Trophoblast cell (in vitro differentiated cells and primary cell): ENCODE measurements at regions not wholly inside any gene's neighbourhood (a gene's known extent, or its start where the extent isn't known, plus 50 kb on each side); places are given as distances from the start of the nearest gene placed in this dataset.

Source experiments
- DNase-seq, 2 donors: peaks; one replicate each; pipeline ENCODE4 v3.0.0-alpha.2; 2016
- H2AFZ ChIP-seq: 2 replicates; pipeline ENCODE4 v1.6.1; 2013; ENCODE audit warnings: low read length, moderate library complexity, mild to moderate bottlenecking; ENCODE audit not compliant: insufficient read depth, poor library complexity
- H2AK5ac ChIP-seq: 2 replicates; pipeline ENCODE4 v1.6.1; 2013; ENCODE audit warnings: mild to moderate bottlenecking, low read length
- H2BK120ac ChIP-seq: 2 replicates; pipeline ENCODE4 v1.6.1; 2013; ENCODE audit warnings: low read length, mild to moderate bottlenecking, moderate library complexity; ENCODE audit not compliant: insufficient read depth, poor library complexity
- H2BK12ac ChIP-seq: 2 replicates; pipeline ENCODE4 v1.6.1; 2013; ENCODE audit warnings: mild to moderate bottlenecking, low read length, moderate library complexity
- H2BK5ac ChIP-seq: 2 replicates; pipeline ENCODE4 v1.6.1; 2013; ENCODE audit warnings: low read length, low read depth, moderate library complexity, mild to moderate bottlenecking; ENCODE audit not compliant: poor library complexity
- H3K14ac ChIP-seq: 2 replicates; pipeline ENCODE4 v1.6.1; 2013; ENCODE audit warnings: mild to moderate bottlenecking, low read length
- H3K18ac ChIP-seq: 2 replicates; pipeline ENCODE4 v1.6.1; 2013; ENCODE audit warnings: mild to moderate bottlenecking, low read length
- H3K23ac ChIP-seq: 2 replicates; pipeline ENCODE4 v1.6.1; 2013; ENCODE audit warnings: low read length
- H3K27ac ChIP-seq: 2 replicates; pipeline ENCODE4 v1.5.1; 2013; ENCODE audit warnings: low read depth, mild to moderate bottlenecking, inconsistent platforms, low read length, moderate library complexity
- H3K27me3 ChIP-seq: 2 replicates; pipeline ENCODE4 v1.6.1; 2013; ENCODE audit warnings: inconsistent platforms, mild to moderate bottlenecking, low read length, moderate library complexity; ENCODE audit not compliant: insufficient read depth
- H3K36me3 ChIP-seq, 2 experiments: 1 replicate in 1 of 2; 2 replicates in 1 of 2; pipeline ENCODE4 v1.6.1; 2013; ENCODE audit warnings: low read length in 2 of 2, mild to moderate bottlenecking in 2 of 2, moderate library complexity in 1 of 2; ENCODE audit not compliant: insufficient read depth in 2 of 2, control insufficient read depth in 1 of 2
- H3K4ac ChIP-seq: 2 replicates; pipeline ENCODE4 v1.6.1; 2013; ENCODE audit warnings: low read depth, mild to moderate bottlenecking, low read length, moderate library complexity
- H3K4me1 ChIP-seq, 2 experiments: 1 replicate in 1 of 2; 2 replicates in 1 of 2; pipeline ENCODE4 v1.6.1; 2013; ENCODE audit warnings: low read length in 2 of 2, mild to moderate bottlenecking in 2 of 2, moderate library complexity in 1 of 2; ENCODE audit not compliant: insufficient read depth in 2 of 2, control insufficient read depth in 1 of 2
- H3K4me2 ChIP-seq: 2 replicates; pipeline ENCODE4 v1.6.1; 2013; ENCODE audit warnings: inconsistent platforms, mild to moderate bottlenecking, low read length, moderate library complexity
- H3K4me3 ChIP-seq: 2 replicates; pipeline ENCODE4 v1.5.1; 2013; ENCODE audit warnings: mild to moderate bottlenecking, low read depth, low read length, inconsistent platforms
- H3K79me1 ChIP-seq: one replicate; pipeline ENCODE4 v1.6.1; 2013; ENCODE audit warnings: low read length
- H3K79me2 ChIP-seq: 2 replicates; pipeline ENCODE4 v1.6.1; 2013; ENCODE audit warnings: low read length, mild to moderate bottlenecking; ENCODE audit not compliant: control insufficient read depth, insufficient read depth, poor library complexity
- H3K9ac ChIP-seq: 2 replicates; pipeline ENCODE4 v1.6.1; 2013; ENCODE audit warnings: mild to moderate bottlenecking, low read length
- H3K9me3 ChIP-seq: 2 replicates; pipeline ENCODE4 v1.6.1; 2013; ENCODE audit warnings: low read depth, mild to moderate bottlenecking, control low read depth, inconsistent platforms, low read length; ENCODE audit not compliant: insufficient read depth
- H4K12ac ChIP-seq: 2 replicates; pipeline ENCODE4 v1.6.1; 2013; ENCODE audit warnings: low read depth, mild to moderate bottlenecking, low read length, moderate library complexity
- H4K8ac ChIP-seq: 2 replicates; pipeline ENCODE4 v1.6.1; 2013; ENCODE audit warnings: low read depth, mild to moderate bottlenecking, low read length, moderate library complexity
- H4K91ac ChIP-seq: one replicate; pipeline ENCODE4 v1.6.1; 2013; ENCODE audit warnings: low read depth, mild to moderate bottlenecking, low read length, moderate library complexity
- WGBS: extraction: QIAGEN DNeasy Blood & Tissue Kit; methylation state at CpG from one replicate; pipeline ENCODE4 v1.1.7; 2013; ENCODE audit warnings: missing lambda C conversion rate; ENCODE audit not compliant: insufficient read length, insufficient coverage; ENCODE audit errors: extremely low coverage; 5-methylcytosine and 5-hydroxymethylcytosine counted together

DNA sequence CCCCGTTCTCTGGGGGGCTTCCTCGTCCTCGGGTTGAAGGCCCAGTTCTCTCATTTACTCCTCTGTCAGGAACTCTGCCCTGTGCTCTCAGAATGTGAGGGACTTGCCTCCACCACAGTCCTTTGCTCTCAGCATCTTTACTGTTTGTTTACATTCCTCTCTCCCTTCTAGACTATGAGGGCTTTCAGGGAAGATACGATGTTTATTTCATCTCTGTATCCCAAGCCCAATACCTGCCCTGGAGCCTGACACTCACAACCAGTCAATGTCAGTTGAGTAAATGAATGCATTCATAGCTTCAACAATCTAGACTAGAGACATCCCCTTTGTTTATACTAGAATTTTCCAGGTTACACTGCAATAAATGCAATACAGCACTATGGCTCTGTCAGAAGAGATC lies 409.6 kb upstream of the CDH11 start:
- peaks cover 2% of the 10 kb centered on the region for H3K9me3 ChIP-seq
- WGBS = no CpG with 5 or more reads among the region's 4 CpGs
- no peak overlapping the region for H3K4ac ChIP-seq
- peaks cover 0 to 1% of the 10 kb centered on the region in 2 experiments for H3K36me3 ChIP-seq
- no peak overlapping the region for H2BK5ac ChIP-seq
- no peak overlapping the region for H4K8ac ChIP-seq
- no peak overlapping the region for H2AFZ ChIP-seq
- H3K79me2 ChIP-seq = no peaks in the 10 kb centered on the region
- H2BK120ac ChIP-seq = no peak overlapping the region
- DNase-seq = no peak
- H3K27me3 ChIP-seq = no peaks in the 10 kb centered on the region
- H3K4me1 ChIP-seq = no peaks in the 10 kb centered on the region
- no peak overlapping the region for H3K4me2 ChIP-seq
- peaks cover 10% of the 10 kb centered on the region for H3K79me1 ChIP-seq
- no peak overlapping the region for H3K14ac ChIP-seq
- no peak overlapping the region for H3K4me3 ChIP-seq
- H3K27ac ChIP-seq = no peak overlapping the region
- H4K12ac ChIP-seq = no peak overlapping the region
- H2BK12ac ChIP-seq = peak overlapping the region; percentile 6
- no peak overlapping the region for H2AK5ac ChIP-seq
- no peak overlapping the region for H3K18ac ChIP-seq
- H3K9ac ChIP-seq = no peak overlapping the region
- H4K91ac ChIP-seq = no peak overlapping the region
- H3K23ac ChIP-seq = no peak overlapping the region

DNA sequence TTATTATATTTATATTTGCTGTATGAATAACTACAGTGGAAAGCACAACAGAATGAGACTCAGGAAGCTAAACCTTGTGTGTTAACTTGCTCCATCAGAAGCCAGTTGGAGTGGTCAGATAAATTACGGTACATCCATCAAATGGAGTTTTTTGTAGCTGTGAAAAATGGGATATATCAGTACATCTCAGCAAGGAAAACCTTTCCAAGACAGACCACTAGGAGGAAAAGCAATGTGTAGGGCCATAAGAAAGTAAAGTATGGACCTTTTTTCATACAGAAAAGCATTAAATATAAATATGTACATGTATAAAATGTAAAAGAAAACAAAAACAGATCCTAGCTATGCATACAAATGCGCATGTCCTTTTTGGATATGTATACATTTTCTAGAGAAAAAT lies 403.8 kb upstream of the CDH11 start:
- no peak for DNase-seq
- Histone ChIP-seq H3K36me3 (no peaks in the 10 kb centered on the region), H4K8ac (no peak overlapping the region), H3K79me1 (peaks cover 34% of the 10 kb centered on the region), H3K79me2 (no peaks in the 10 kb centered on the region), H4K12ac (no peak overlapping the region), H2BK12ac (no peak overlapping the region), H3K4me2 (no peak overlapping the region), H3K27ac (no peak overlapping the region), H3K4me3 (no peak overlapping the region), H3K27me3 (no peaks in the 10 kb centered on the region), H3K9me3 (peaks cover 2% of the 10 kb centered on the region), H3K4me1 (peaks cover 9 to 18% of the 10 kb centered on the region in 2 experiments), H3K18ac (no peak overlapping the region), H2AK5ac (no peak overlapping the region), H3K23ac (no peak overlapping the region), H3K4ac (no peak overlapping the region), H2AFZ (no peak overlapping the region), H4K91ac (no peak overlapping the region), H2BK120ac (no peak overlapping the region), H3K14ac (no peak overlapping the region), H3K9ac (no peak overlapping the region), H2BK5ac (no peak overlapping the region)
- no CpG with 5 or more reads among the region's 2 CpGs for WGBS

DNA sequence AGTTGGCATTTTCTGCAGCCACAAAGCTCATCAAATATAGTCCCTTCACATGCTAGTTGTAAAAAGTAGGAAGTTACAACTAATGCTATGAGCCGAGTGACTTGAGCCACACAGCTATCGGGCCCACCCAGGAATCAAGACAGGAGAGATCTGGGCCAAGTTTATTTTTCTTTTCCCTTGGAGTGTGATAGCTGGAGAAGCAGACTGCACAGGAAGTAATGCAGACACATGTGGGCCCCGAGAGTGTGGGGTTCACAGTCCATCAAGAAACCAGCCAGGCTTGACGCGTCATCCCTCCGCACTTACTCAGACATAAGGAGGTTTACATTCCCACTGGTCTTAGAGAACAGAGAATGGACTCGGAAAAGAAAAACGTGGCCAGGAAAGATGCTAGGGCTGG lies 403.1 kb upstream of the CDH11 start:
- Histone ChIP-seq H3K4me2 (no peak overlapping the region), H3K79me2 (no peaks in the 10 kb centered on the region), H3K27me3 (no peaks in the 10 kb centered on the region), H3K14ac (peak overlapping the region; percentile 16), H4K12ac (peak overlapping the region; percentile 52), H2AFZ (no peak overlapping the region), H2BK12ac (peak overlapping the region; percentile 86), H3K23ac (no peak overlapping the region), H3K9ac (no peak overlapping the region), H3K18ac (peak overlapping the region; percentile 72), H2AK5ac (peak overlapping the region; percentile 73), H4K8ac (peak overlapping the region; percentile 37), H3K79me1 (peaks cover 36% of the 10 kb centered on the region), H3K4me1 (peaks cover 13 to 22% of the 10 kb centered on the region in 2 experiments), H3K36me3 (no peaks in the 10 kb centered on the region), H3K27ac (peak overlapping the region; percentile 88), H2BK120ac (peak overlapping the region; percentile 93), H2BK5ac (peak overlapping the region; percentile 73), H3K9me3 (peaks cover 2% of the 10 kb centered on the region), H3K4me3 (no peak overlapping the region), H3K4ac (no peak overlapping the region), H4K91ac (peak overlapping the region; percentile 95)
- DNase-seq = no peak
- no CpG with 5 or more reads among the region's 8 CpGs for WGBS

DNA sequence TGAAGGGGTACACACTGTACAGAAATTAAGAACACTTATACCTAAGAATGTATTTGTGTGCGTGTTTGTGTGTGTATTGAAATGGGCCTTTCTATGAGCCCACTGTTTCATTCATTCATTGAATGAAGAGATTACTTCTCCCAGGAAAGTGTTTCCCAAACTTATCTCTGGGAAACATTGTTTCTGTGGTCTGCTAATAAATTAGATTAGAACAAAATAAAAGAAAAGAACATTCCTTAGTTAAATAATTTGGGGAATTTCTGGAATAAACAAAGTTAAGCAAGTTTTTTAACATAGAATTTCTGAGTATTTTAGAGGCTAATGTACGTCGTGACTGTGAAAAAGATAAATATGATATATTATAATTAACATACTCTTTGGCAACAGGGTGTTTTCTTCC lies 402.4 kb upstream of the CDH11 start:
- Histone ChIP-seq H4K8ac (no peak overlapping the region), H3K4me1 (peaks cover 13 to 22% of the 10 kb centered on the region in 2 experiments), H2BK12ac (no peak overlapping the region), H2BK120ac (no peak overlapping the region), H3K14ac (no peak overlapping the region), H2AFZ (no peak overlapping the region), H3K18ac (no peak overlapping the region), H3K9me3 (peaks cover 2% of the 10 kb centered on the region), H3K4me3 (no peak overlapping the region), H3K4ac (no peak overlapping the region), H2BK5ac (no peak overlapping the region), H3K27me3 (no peaks in the 10 kb centered on the region), H3K36me3 (no peaks in the 10 kb centered on the region), H3K27ac (peak overlapping the region; percentile 88), H3K4me2 (no peak overlapping the region), H3K23ac (no peak overlapping the region), H2AK5ac (no peak overlapping the region), H4K91ac (no peak overlapping the region), H3K9ac (no peak overlapping the region), H3K79me1 (peaks cover 39% of the 10 kb centered on the region), H3K79me2 (no peaks in the 10 kb centered on the region), H4K12ac (no peak overlapping the region)
- no peak for DNase-seq
- WGBS = no CpG with 5 or more reads among the region's 3 CpGs
